22Rv1 (cell line): ENCODE measurements at regions not wholly inside any gene's neighbourhood (a gene's known extent, or its start where the extent isn't known, plus 50 kb on each side); places are given as distances from the start of the nearest gene placed in this dataset.

Experiments
- CTCF ChIP-seq: fragments of 450-650 bp; IDR thresholded peaks from 2 replicates; pipeline ENCODE4 v1.5.1; 2017; ENCODE audit warnings: mild to moderate bottlenecking
- ZFX ChIP-seq: fragments of 450-650 bp; IDR thresholded peaks from 2 replicates; pipeline ENCODE4 v1.6.1; 2017; ENCODE audit warnings: antibody characterized with exemption, borderline replicate concordance

GRCh38 chr11:109677876-109678275, 255.9 kb downstream of the C11orf87 start:
- TF ChIP-seq CTCF: no peak
- no peak for TF ChIP-seq ZFX
